ENCODE measurements at regions not wholly inside any gene's neighbourhood (a gene's known extent, or its start where the extent isn't known, plus 50 kb on each side); places are given as distances from the start of the nearest gene placed in this dataset.
"Not testable (repeated sequence)": the region's sequence is repeated elsewhere in the genome, so short reads cannot be mapped to it uniquely, and the experiment has no call there.

DNA sequence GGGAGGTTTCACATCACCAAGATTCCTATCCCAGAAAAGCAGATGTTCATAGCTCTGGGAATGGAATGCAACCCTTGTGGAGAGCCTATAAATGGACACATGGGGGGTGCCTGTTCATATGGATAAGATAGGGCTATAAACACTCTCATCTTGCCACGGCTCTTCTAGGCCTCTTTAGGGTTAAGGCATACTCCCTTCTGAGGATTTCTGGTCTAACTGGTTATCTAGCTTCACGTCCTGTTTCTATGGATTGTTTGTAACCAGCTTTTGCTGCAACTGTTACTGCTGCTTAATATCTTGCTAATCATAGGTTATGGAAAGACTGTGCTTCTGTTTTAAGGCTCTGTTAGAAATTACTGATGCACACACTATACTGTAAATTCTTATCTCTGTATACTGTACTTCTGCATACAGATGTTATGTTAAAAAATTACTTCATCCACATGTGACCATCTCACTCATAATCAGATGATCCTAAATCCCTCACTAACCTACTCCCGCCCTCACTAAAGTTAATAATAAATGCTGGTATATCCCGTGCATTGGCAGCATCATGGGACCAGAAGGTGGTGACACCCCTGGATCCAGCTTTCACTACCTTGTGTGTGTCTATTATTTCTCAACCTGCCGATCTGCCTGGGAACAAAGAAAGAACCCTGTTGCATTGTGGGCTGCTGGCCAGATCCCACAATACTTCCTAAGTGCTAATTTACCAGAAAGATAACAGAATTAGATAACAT is 68.7 kb downstream of the PRKAB2 start:
- not testable (repeated sequence) for DNase-seq

- DNase-seq, result no peak
These were observed 73.1 kb downstream of the PRKAB2 start for GRCh38 chr1:147099192-147099591.

DNA sequence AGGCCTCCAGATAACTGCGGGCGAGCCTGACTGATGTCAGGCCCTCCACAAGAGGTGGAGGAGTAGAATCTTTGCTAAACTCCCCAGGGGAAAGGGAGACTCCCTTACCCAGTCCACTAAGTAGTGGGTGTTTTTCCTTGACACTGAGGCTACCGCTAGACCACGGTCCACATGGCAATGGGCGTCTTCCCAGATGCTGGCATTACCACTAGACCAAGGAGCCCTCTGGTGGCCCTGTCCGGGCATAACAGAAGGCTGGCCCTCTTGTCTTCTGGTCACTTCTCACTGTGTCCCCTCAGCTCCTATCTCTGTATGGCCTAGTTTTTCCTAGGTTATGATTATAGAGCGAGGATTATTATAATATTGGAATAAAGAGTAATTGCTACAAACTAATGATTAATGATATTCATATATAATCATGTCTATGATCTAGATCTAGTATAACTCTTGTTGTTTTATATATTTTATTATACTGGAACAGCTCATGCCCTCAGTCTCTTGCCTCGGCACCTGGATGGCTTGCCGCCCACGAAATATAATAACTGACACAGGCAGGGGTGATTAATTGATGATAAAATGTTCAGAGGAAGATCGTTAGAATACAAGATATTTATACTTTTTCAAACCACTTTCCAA is 73.8 kb downstream of the PRKAB2 start:
- peak; percentile 28 for DNase-seq

GRCh38 chr1:147095691-147096090 is 76.6 kb downstream of the PRKAB2 start:
- DNase-seq, result no peak

DNA sequence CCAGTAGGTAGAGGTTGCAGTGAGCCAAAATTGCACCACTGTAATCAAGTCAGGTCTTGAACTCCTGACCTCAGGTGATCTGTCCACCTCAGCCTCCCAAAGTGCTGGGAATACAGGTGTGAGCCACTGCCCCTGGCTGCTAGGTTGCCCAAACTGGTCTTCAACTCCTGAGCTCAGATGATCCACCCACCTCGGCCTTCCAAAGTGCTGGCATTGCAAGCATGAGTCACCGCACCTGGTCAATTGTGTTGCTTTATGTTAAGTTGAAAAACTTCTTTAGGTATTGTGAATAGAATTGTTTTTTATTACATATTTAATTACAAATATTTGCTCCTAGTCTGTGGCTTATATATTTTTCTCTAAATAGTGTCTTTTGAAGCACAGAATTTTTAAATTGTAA is 80.5 kb downstream of the PRKAB2 start:
- no peak for DNase-seq

- DNase-seq, result no peak
These were observed 82.8 kb downstream of the PRKAB2 start for GRCh38 chr1:147089457-147089856.

GRCh38 chr1:147086129-147086528 is 86.1 kb downstream of the PRKAB2 start:
- DNase-seq, result no peak

DNA sequence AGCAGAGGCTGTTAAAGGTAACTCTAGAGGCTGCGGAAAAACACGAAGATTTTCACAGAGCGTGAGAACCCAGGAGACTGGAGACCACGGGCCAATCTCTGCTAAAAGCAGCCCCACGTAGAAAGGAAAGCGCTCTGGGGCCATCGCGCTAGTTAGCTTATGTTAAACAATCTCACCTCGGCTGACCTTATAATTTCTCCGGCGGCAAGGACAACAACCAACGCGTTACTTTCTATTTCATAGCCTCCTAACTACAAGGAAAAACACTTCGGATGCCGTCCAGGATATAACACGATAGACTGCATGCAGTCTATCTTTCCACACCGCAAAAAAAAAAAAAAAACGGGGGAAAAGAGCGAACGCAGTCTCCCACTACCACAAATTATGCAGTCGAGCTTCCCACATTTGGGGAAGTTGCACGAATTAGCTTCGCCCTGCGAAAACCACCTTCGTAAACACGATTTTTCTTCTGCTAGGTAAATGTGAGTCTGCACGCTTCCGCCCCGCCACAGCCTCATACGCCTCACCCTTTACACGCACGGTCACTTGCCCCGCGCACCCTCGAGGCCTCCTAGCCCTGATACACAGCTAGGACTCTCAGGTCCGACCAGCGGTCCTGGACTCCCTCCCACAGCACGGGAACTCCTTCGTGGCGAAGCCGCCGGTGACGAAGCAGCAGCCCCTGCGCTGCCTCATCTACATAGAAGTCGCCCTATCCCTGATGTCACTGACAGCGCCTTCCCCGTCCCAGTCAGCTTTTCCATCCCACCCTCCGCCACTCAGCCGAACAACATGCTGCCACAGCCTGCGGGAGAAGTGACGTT is 87.8 kb downstream of the PRKAB2 start:
- DNase-seq, result peak; percentile 91

GRCh38 chr1:147083919-147084272 is 88.4 kb downstream of the PRKAB2 start:
- no peak for DNase-seq

- DNase-seq, result no peak
These were observed 91.4 kb downstream of the PRKAB2 start for GRCh38 chr1:147080671-147081394.

DNA sequence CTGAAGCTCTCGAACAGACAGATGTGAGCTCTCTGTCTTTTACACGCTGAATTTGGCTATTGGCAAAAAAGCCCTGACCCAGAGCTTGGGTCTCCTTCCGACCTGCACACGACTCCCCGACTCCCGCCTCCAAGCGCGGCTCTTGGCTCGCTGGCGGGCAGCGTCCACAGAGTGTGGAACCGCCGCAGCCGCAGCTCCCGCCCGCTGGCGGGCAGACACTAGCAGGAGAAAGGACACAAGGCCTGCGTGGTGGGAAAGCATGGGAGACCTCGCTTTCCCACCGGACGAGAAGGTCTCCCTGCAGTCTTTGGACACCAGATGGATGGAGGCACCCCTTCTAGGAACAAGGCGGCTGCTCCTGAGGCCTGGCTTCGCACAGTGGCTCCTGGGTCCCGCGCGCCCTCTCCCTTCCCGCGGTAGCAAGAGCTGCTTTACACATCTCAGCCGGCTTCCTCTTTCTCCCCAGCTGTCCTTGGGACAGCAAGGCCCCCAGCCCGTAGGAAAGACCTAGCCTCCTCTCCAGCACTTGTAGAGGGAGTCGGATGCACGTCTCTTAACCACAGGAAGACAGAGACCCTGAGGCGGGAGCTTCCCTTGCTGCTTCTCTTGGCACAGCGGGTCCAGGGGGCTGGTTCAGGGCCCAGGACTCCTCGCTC is 92.1 kb downstream of the PRKAB2 start:
- peak; percentile 22 for DNase-seq

DNA sequence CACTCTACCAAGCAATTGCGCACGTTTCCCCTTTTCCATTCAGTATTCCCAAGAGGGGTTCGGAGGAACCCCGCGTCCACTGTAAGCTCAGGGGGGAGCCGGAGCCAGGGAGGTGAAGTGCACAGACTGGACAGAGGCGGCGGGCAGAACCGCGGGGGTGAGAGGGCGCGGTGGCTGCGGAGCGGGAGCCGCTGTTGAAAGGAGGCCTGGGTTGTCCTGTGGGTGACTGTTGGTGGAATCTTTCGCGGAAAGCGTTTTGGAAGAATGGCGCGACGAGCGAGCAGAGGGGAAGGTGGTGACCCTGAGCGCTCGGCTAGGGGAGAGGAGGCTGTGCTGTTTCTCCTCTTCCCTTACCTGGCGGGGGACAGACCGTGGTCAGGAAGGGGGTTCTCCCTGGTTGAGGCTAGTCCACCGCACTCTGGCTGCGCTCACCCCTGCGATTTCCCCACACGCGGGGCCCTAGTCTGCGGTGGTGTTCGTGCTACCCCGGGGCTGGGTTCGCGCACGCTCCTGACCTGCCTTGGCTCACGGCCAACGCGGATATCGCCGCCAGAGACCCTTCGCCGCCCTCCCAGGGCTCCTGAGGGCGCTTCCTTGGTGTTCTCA is 92.8 kb downstream of the PRKAB2 start:
- DNase-seq, result peak; percentile 9

GRCh38 chr1:147078606-147079399 is 93.5 kb downstream of the PRKAB2 start:
- peak; percentile 19 for DNase-seq

GRCh38 chr1:147077936-147078605 is 94.2 kb downstream of the PRKAB2 start:
- DNase-seq, result peak; percentile 17

GRCh38 chr1:147077523-147077922 is 94.7 kb downstream of the PRKAB2 start:
- DNase-seq, result no peak

DNA sequence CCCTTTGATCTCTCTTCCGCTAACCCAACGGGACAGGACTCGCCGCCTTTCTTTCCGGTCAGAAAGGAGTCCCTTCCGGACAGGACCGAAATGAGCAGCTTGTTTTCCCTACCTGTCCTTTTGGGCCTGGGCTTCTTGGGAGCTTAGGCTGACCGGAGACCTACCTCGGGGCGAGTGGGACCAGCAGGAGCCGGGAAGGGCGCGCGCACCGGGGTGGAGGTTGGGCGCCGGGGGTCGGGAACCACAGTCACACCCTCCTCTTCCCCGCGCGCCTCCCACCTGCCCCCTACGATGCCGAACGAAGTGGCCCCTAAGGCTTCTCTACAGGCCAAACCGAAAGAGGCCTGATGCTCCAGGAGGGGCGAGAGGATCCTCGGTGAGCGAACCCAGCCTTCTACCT is 95.2 kb downstream of the PRKAB2 start:
- no peak for DNase-seq

GRCh38 chr1:147076442-147076841 is 95.8 kb downstream of the PRKAB2 start:
- no peak for DNase-seq

GRCh38 chr1:147072482-147073432 is 99.5 kb downstream of the PRKAB2 start:
- DNase-seq, result peak; percentile 47

- no peak for DNase-seq
These were observed 101.1 kb downstream of the PRKAB2 start for GRCh38 chr1:147071142-147071541.

GRCh38 chr1:147062956-147063355 is 109.3 kb downstream of the PRKAB2 start:
- no peak for DNase-seq

Measured in activated CD4-positive, alpha-beta T cell treated with anti-CD3 and anti-CD28 coated beads for 48 hours (primary cell).